ENCODE measurements at regions not wholly inside any gene's neighbourhood (a gene's known extent, or its start where the extent isn't known, plus 50 kb on each side); places are given as distances from the start of the nearest gene placed in this dataset.

DNA sequence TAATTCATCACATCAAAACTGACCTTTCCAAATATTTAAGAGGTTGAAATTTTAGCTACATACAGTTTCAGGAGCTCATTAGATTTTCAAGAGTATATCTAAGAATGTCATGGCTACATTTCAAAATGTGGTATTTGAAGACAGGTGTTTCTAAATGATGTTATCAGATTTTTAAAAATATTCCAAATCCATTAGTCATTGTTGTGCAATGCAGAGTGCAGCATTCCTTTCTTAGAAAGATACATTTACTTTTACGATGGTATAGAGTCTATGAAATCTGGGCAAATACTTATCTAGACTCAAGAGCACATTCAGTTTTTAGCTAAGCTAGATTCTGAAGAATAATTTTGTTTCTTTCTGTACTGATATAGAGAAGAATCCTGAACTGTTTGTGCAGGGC lies 230.3 kb downstream of the CHRM3 start:
- dilution Hi-C loops (cut with MboI; ENCODE audit: extremely low pct_ligation_motif_present, low sequenced_read_pairs), result no loop called here
- H3K4me2 ChIP-seq (ENCODE audit: control insufficient read depth, extremely low read depth, insufficient read depth, low read depth, low read length), result no peak overlapping the region
- no peak for FAIRE-seq
- H3K4me3 ChIP-seq (ENCODE audit: control insufficient read depth in 2 of 3, extremely low read depth in 1 of 3, insufficient read depth in 2 of 3, low read depth in 1 of 3, low read length in 3 of 3), result no peak overlapping the region
- H3K9ac ChIP-seq (ENCODE audit: control insufficient read depth, extremely low read depth, insufficient read depth, low read length), result no peak overlapping the region
- H3K79me2 ChIP-seq (ENCODE audit: control insufficient read depth, insufficient read depth, low read length), result no peaks in the 10 kb centered on the region
- no peaks in the 10 kb centered on the region for H3K36me3 ChIP-seq (ENCODE audit: control insufficient read depth in 2 of 2, extremely low read depth in 1 of 2, insufficient read depth in 2 of 2, low read length in 2 of 2)
- TF ChIP-seq CTCF (optimal IDR thresholded peaks at IDR 0.05 in 1 of 3, IDR thresholded peaks at IDR 0.05 in 1 of 3, conservative IDR thresholded peaks at IDR 0.05 in 1 of 3; ENCODE audit: extremely low read depth in 1 of 3, insufficient read depth in 2 of 3, low read length in 3 of 3), result no peak
- no peak for TF ChIP-seq EZH2 (IDR thresholded peaks at IDR 0.05; ENCODE audit: low read length)
- H3K4me1 ChIP-seq (ENCODE audit: control insufficient read depth, extremely low read depth, insufficient read depth, low read length), result no peaks in the 10 kb centered on the region
- no peaks in the 10 kb centered on the region for H4K20me1 ChIP-seq (ENCODE audit: control insufficient read depth, extremely low read depth, insufficient read depth, low read length)
- H3K27ac ChIP-seq (ENCODE audit: control insufficient read depth, insufficient read depth, low read length), result no peak overlapping the region
- H3K27me3 ChIP-seq (ENCODE audit: control insufficient read depth, extremely low read depth, insufficient read depth, low read length), result no peaks in the 10 kb centered on the region
- no peaks in the 10 kb centered on the region for H3K9me3 ChIP-seq (ENCODE audit: control insufficient read depth, low read depth, low read length)
- H3K9me1 ChIP-seq (ENCODE audit: control insufficient read depth, extremely low read depth, insufficient read depth, low read length), result no peaks in the 10 kb centered on the region
- no peak overlapping the region for H2AFZ ChIP-seq (ENCODE audit: control insufficient read depth, low read length)
- no peak for DNase-seq (ENCODE audit: low read depth, low spot score)

DNA sequence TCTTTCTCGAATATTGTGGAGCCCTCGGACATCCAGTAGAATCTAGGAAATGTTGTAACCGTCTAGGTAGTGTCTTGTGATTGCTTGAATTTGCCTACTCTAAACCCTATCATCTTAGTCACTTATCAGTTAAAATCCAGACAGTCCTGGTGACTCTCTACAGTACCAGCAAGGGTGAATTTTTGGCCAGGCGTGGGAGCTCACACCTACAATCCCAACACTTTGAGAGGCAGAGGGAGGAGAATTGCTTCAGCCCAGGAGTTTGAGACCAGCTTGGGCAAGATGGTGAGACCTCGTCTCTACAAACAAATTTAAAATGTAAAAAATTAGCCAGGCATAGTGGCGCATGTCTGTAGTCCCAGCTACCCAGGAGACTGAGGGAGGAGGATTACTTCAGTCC lies 230.9 kb downstream of the CHRM3 start:
- no peak for FAIRE-seq
- H3K4me3 ChIP-seq (ENCODE audit: control insufficient read depth in 2 of 3, extremely low read depth in 1 of 3, insufficient read depth in 2 of 3, low read depth in 1 of 3, low read length in 3 of 3), result no peak overlapping the region
- no peak for DNase-seq (ENCODE audit: low read depth, low spot score)
- H2AFZ ChIP-seq (ENCODE audit: control insufficient read depth, low read length), result no peak overlapping the region
- H4K20me1 ChIP-seq (ENCODE audit: control insufficient read depth, extremely low read depth, insufficient read depth, low read length), result no peaks in the 10 kb centered on the region
- H3K4me1 ChIP-seq (ENCODE audit: control insufficient read depth, extremely low read depth, insufficient read depth, low read length), result no peaks in the 10 kb centered on the region
- H3K79me2 ChIP-seq (ENCODE audit: control insufficient read depth, insufficient read depth, low read length), result no peaks in the 10 kb centered on the region
- no peaks in the 10 kb centered on the region for H3K27me3 ChIP-seq (ENCODE audit: control insufficient read depth, extremely low read depth, insufficient read depth, low read length)
- TF ChIP-seq CTCF (optimal IDR thresholded peaks at IDR 0.05 in 1 of 3, IDR thresholded peaks at IDR 0.05 in 1 of 3, conservative IDR thresholded peaks at IDR 0.05 in 1 of 3; ENCODE audit: extremely low read depth in 1 of 3, insufficient read depth in 2 of 3, low read length in 3 of 3) (no peak), EZH2 (IDR thresholded peaks at IDR 0.05; ENCODE audit: low read length) (no peak)
- no peaks in the 10 kb centered on the region for H3K9me3 ChIP-seq (ENCODE audit: control insufficient read depth, low read depth, low read length)
- dilution Hi-C loops (cut with MboI; ENCODE audit: extremely low pct_ligation_motif_present, low sequenced_read_pairs), result no loop called here
- H3K9ac ChIP-seq (ENCODE audit: control insufficient read depth, extremely low read depth, insufficient read depth, low read length), result no peak overlapping the region
- no peak overlapping the region for H3K27ac ChIP-seq (ENCODE audit: control insufficient read depth, insufficient read depth, low read length)
- H3K9me1 ChIP-seq (ENCODE audit: control insufficient read depth, extremely low read depth, insufficient read depth, low read length), result no peaks in the 10 kb centered on the region
- H3K4me2 ChIP-seq (ENCODE audit: control insufficient read depth, extremely low read depth, insufficient read depth, low read depth, low read length), result no peak overlapping the region
- no peaks in the 10 kb centered on the region for H3K36me3 ChIP-seq (ENCODE audit: control insufficient read depth in 2 of 2, extremely low read depth in 1 of 2, insufficient read depth in 2 of 2, low read length in 2 of 2)

Data from keratinocyte (primary cell).